GM10266 (cell line): ENCODE measurements at regions not wholly inside any gene's neighbourhood (a gene's known extent, or its start where the extent isn't known, plus 50 kb on each side); places are given as distances from the start of the nearest gene placed in this dataset.

Experiments
- DNase-seq: peaks from one replicate; pipeline ENCODE4 v3.0.0; 2012; ENCODE audit errors: extremely low spot score
- CTCF ChIP-seq: IDR thresholded peaks from 2 replicates; pipeline ENCODE4 v1.5.1; 2012; ENCODE audit warnings: mild to moderate bottlenecking, low read depth; ENCODE audit not compliant: control insufficient read depth, insufficient read depth; ENCODE audit errors: missing control alignments

GRCh38 chr3:113079218-113079961 lies 88.6 kb downstream of the GTPBP8 start:
- TF ChIP-seq CTCF = no peak
- DNase-seq = peak; percentile 20

GRCh38 chr3:113084777-113085176 lies 94.0 kb downstream of the GTPBP8 start:
- no peak for DNase-seq
- TF ChIP-seq CTCF = no peak

GRCh38 chr3:113086560-113087461 lies 96.0 kb downstream of the GTPBP8 start:
- TF ChIP-seq CTCF = no peak
- no peak for DNase-seq

GRCh38 chr3:113088616-113089015 lies 97.8 kb downstream of the GTPBP8 start:
- TF ChIP-seq CTCF = no peak
- no peak for DNase-seq

GRCh38 chr3:113091417-113091816 lies 100.6 kb downstream of the GTPBP8 start:
- TF ChIP-seq CTCF = no peak
- no peak for DNase-seq

- no peak for DNase-seq
- no peak for TF ChIP-seq CTCF
These were observed 102.0 kb downstream of the GTPBP8 start for GRCh38 chr3:113092746-113093145.

GRCh38 chr3:113094337-113095221 lies 103.8 kb downstream of the GTPBP8 start:
- TF ChIP-seq CTCF = no peak
- DNase-seq = no peak
